Keratinocyte (primary cell): ENCODE measurements at regions not wholly inside any gene's neighbourhood (a gene's known extent, or its start where the extent isn't known, plus 50 kb on each side); places are given as distances from the start of the nearest gene placed in this dataset.

Experiments
- DNase-seq: peaks from one replicate; pipeline ENCODE4 v3.0.0-alpha.2; 2011; ENCODE audit warnings: low read depth, missing footprints, low spot score
- FAIRE-seq: peaks from 2 replicates; lab custom pipeline; 2011; peaks lifted over from hg19 to GRCh38; lab: Jason Lieb, UNC
- H2AFZ ChIP-seq: 2 replicates; pipeline ENCODE4 v1.6.0; 2012; ENCODE audit warnings: low read length, control low read depth, inconsistent platforms; ENCODE audit not compliant: control insufficient read depth
- H3K27ac ChIP-seq: 2 replicates; pipeline ENCODE4 v1.5.1; 2011; ENCODE audit warnings: low read length; ENCODE audit not compliant: control insufficient read depth, insufficient read depth
- H3K27me3 ChIP-seq: 3 replicates; pipeline ENCODE4 v1.6.0; 2011; ENCODE audit warnings: low read length; ENCODE audit not compliant: control insufficient read depth, insufficient read depth; ENCODE audit errors: extremely low read depth
- H3K36me3 ChIP-seq, 2 experiments: 2 replicates in 1 of 2; 3 replicates in 1 of 2; pipeline ENCODE4 v1.5.1; 2011; ENCODE audit warnings: low read length in 2 of 2, mild to moderate bottlenecking in 1 of 2; ENCODE audit not compliant: control insufficient read depth in 2 of 2, insufficient read depth in 2 of 2; ENCODE audit errors: extremely low read depth in 1 of 2
- H3K4me1 ChIP-seq: 3 replicates; pipeline ENCODE4 v1.5.1; 2011; ENCODE audit warnings: low read length; ENCODE audit not compliant: control insufficient read depth, insufficient read depth; ENCODE audit errors: extremely low read depth
- H3K4me2 ChIP-seq: 3 replicates; pipeline ENCODE4 v1.6.0; 2011; ENCODE audit warnings: low read depth, low read length; ENCODE audit not compliant: control insufficient read depth, insufficient read depth; ENCODE audit errors: extremely low read depth
- H3K4me3 ChIP-seq, 3 experiments: fragments of 200-600 bp in 1 of 3; sonication (generic) in 1 of 3; 2 replicates in 2 of 3; 3 replicates in 1 of 3; pipeline ENCODE4 v1.5.1; 2011 to 2016; ENCODE audit warnings: low read length in 3 of 3, mild to moderate bottlenecking in 3 of 3, control low read depth in 2 of 3, inconsistent platforms in 1 of 3, low read depth in 1 of 3, mixed read lengths in 1 of 3, mixed run types in 1 of 3, moderate library complexity in 1 of 3; ENCODE audit not compliant: control insufficient read depth in 2 of 3, insufficient read depth in 2 of 3; ENCODE audit errors: extremely low read depth in 1 of 3
- H3K79me2 ChIP-seq: 2 replicates; pipeline ENCODE4 v1.6.0; 2012; ENCODE audit warnings: low read length; ENCODE audit not compliant: control insufficient read depth, insufficient read depth
- H3K9ac ChIP-seq: 3 replicates; pipeline ENCODE4 v1.6.0; 2011; ENCODE audit warnings: low read length; ENCODE audit not compliant: control insufficient read depth, insufficient read depth; ENCODE audit errors: extremely low read depth
- H3K9me1 ChIP-seq: 3 replicates; pipeline ENCODE4 v1.6.0; 2011; ENCODE audit warnings: low read length; ENCODE audit not compliant: control insufficient read depth, insufficient read depth; ENCODE audit errors: extremely low read depth
- H3K9me3 ChIP-seq: 2 replicates; pipeline ENCODE4 v1.5.1; 2012; ENCODE audit warnings: low read depth, low read length; ENCODE audit not compliant: control insufficient read depth
- H4K20me1 ChIP-seq: 3 replicates; pipeline ENCODE4 v1.6.0; 2011; ENCODE audit warnings: low read length; ENCODE audit not compliant: control insufficient read depth, insufficient read depth; ENCODE audit errors: extremely low read depth
- EZH2 ChIP-seq: IDR thresholded peaks from one replicate; pipeline ENCODE4 v1.6.1; 2012; ENCODE audit warnings: inconsistent platforms, mild to moderate bottlenecking, low read length, moderate library complexity
- dilution Hi-C: fragments of 300-500 bp; cut with MboI; formaldehyde crosslinking; loops from one replicate; pipeline ENCODE4 v1.7.0; 2020; ENCODE audit warnings: low sequenced_read_pairs; ENCODE audit not compliant: extremely low pct_ligation_motif_present
- TF ChIP-seq, protein P1 (sequence below), 3 experiments: IDR thresholded peaks in 1 of 3; conservative IDR thresholded peaks in 1 of 3; optimal IDR thresholded peaks in 1 of 3; 2 replicates in 2 of 3; 3 replicates in 1 of 3; pipeline versions ENCODE3 to v1.5.1; 2011; ENCODE audit warnings: low read length in 3 of 3, mild to moderate bottlenecking in 3 of 3, moderate library complexity in 2 of 3, control low read depth in 1 of 3, inconsistent platforms in 1 of 3; ENCODE audit not compliant: insufficient read depth in 2 of 3; ENCODE audit errors: extremely low read depth in 1 of 3

GRCh38 chr11:33552756-33553155 lies 147.9 kb downstream of the C11orf91 start:
- no peaks in the 10 kb centered on the region for H4K20me1 ChIP-seq
- H3K4me2 ChIP-seq: no peak overlapping the region
- no peaks in the 10 kb centered on the region for H3K9me3 ChIP-seq
- H3K9ac ChIP-seq: no peak overlapping the region
- no peak overlapping the region for H3K27ac ChIP-seq
- dilution Hi-C loops: no loop called here
- no peak overlapping the region for H3K4me3 ChIP-seq
- H3K4me1 ChIP-seq: peaks cover 21% of the 10 kb centered on the region
- no peak for DNase-seq
- H3K9me1 ChIP-seq: no peaks in the 10 kb centered on the region
- no peaks in the 10 kb centered on the region for H3K36me3 ChIP-seq
- FAIRE-seq: no peak
- no peaks in the 10 kb centered on the region for H3K27me3 ChIP-seq
- H2AFZ ChIP-seq: no peak overlapping the region
- no peaks in the 10 kb centered on the region for H3K79me2 ChIP-seq
- TF ChIP-seq, protein P1, sequence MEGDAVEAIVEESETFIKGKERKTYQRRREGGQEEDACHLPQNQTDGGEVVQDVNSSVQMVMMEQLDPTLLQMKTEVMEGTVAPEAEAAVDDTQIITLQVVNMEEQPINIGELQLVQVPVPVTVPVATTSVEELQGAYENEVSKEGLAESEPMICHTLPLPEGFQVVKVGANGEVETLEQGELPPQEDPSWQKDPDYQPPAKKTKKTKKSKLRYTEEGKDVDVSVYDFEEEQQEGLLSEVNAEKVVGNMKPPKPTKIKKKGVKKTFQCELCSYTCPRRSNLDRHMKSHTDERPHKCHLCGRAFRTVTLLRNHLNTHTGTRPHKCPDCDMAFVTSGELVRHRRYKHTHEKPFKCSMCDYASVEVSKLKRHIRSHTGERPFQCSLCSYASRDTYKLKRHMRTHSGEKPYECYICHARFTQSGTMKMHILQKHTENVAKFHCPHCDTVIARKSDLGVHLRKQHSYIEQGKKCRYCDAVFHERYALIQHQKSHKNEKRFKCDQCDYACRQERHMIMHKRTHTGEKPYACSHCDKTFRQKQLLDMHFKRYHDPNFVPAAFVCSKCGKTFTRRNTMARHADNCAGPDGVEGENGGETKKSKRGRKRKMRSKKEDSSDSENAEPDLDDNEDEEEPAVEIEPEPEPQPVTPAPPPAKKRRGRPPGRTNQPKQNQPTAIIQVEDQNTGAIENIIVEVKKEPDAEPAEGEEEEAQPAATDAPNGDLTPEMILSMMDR (optimal IDR thresholded peaks at IDR 0.05 in 1 of 3, IDR thresholded peaks at IDR 0.05 in 1 of 3, conservative IDR thresholded peaks at IDR 0.05 in 1 of 3; ENCODE audit: extremely low read depth in 1 of 3, insufficient read depth in 2 of 3, low read length in 3 of 3): no peak
- TF ChIP-seq EZH2: no peak

GRCh38 chr11:33551051-33551450 lies 149.6 kb downstream of the C11orf91 start:
- TF ChIP-seq, protein P1 (optimal IDR thresholded peaks at IDR 0.05 in 1 of 3, IDR thresholded peaks at IDR 0.05 in 1 of 3, conservative IDR thresholded peaks at IDR 0.05 in 1 of 3; ENCODE audit: extremely low read depth in 1 of 3, insufficient read depth in 2 of 3, low read length in 3 of 3): no peak
- TF ChIP-seq EZH2: no peak
- Histone ChIP-seq H3K4me3 (no peak overlapping the region), H3K36me3 (no peaks in the 10 kb centered on the region), H3K9me3 (no peaks in the 10 kb centered on the region), H3K4me1 (peaks cover 14% of the 10 kb centered on the region), H3K4me2 (no peak overlapping the region), H3K9ac (no peak overlapping the region), H3K79me2 (no peaks in the 10 kb centered on the region), H4K20me1 (no peaks in the 10 kb centered on the region), H3K27ac (no peak overlapping the region), H3K27me3 (no peaks in the 10 kb centered on the region), H2AFZ (no peak overlapping the region), H3K9me1 (peaks cover 2% of the 10 kb centered on the region)
- dilution Hi-C loops: no loop called here
- FAIRE-seq (no peak), DNase-seq (no peak)
